MG63 (cell line): ENCODE measurements at regions not wholly inside any gene's neighbourhood (a gene's known extent, or its start where the extent isn't known, plus 50 kb on each side); places are given as distances from the start of the nearest gene placed in this dataset.
"Not testable (repeated sequence)": the region's sequence is repeated elsewhere in the genome, so short reads cannot be mapped to it uniquely, and the experiment has no call there.

Source experiments
- DNase-seq: peaks from one replicate; pipeline ENCODE4 v3.0.0-alpha.2; 2020
- H3K27me3 ChIP-seq: fragments of 250-450 bp; sonication (Bioruptor Pico); 2 replicates; pipeline ENCODE4 v1.5.1; 2020; ENCODE audit warnings: mild to moderate bottlenecking, moderate library complexity
- H3K36me3 ChIP-seq: fragments of 250-450 bp; sonication (Bioruptor Pico); 2 replicates; pipeline ENCODE4 v1.5.1; 2020; ENCODE audit warnings: mild to moderate bottlenecking, moderate library complexity
- H3K4me3 ChIP-seq: fragments of 250-450 bp; sonication (Bioruptor Pico); 2 replicates; pipeline ENCODE4 v1.5.1; 2020; ENCODE audit warnings: mild to moderate bottlenecking, moderate library complexity
- H3K9me3 ChIP-seq: fragments of 250-450 bp; sonication (Bioruptor Pico); 2 replicates; pipeline ENCODE4 v1.5.1; 2020; ENCODE audit warnings: mild to moderate bottlenecking, moderate library complexity

- H3K36me3 ChIP-seq = no peaks in the 10 kb centered on the region
- no peak for DNase-seq
- H3K27me3 ChIP-seq = no peaks in the 10 kb centered on the region
- no peak overlapping the region for H3K4me3 ChIP-seq
- no peaks in the 10 kb centered on the region for H3K9me3 ChIP-seq
Observed at GRCh38 chr12:84415946-84416345, 496.7 kb downstream of the SLC6A15 start.

GRCh38 chr12:84413656-84414055 lies 498.9 kb downstream of the SLC6A15 start:
- no peak for DNase-seq
- no peak overlapping the region for H3K4me3 ChIP-seq
- no peaks in the 10 kb centered on the region for H3K9me3 ChIP-seq
- H3K27me3 ChIP-seq = no peaks in the 10 kb centered on the region
- H3K36me3 ChIP-seq = no peaks in the 10 kb centered on the region

GRCh38 chr12:84412226-84412625 lies 500.4 kb downstream of the SLC6A15 start:
- Histone ChIP-seq H3K4me3 (no peak overlapping the region), H3K9me3 (no peaks in the 10 kb centered on the region), H3K27me3 (no peaks in the 10 kb centered on the region), H3K36me3 (no peaks in the 10 kb centered on the region)
- no peak for DNase-seq

- DNase-seq = no peak
- Histone ChIP-seq H3K9me3 (no peaks in the 10 kb centered on the region), H3K4me3 (no peak overlapping the region), H3K27me3 (no peaks in the 10 kb centered on the region), H3K36me3 (no peaks in the 10 kb centered on the region)
Observed at GRCh38 chr12:84411031-84411430, 501.6 kb downstream of the SLC6A15 start.

GRCh38 chr12:84408936-84409335 lies 503.7 kb downstream of the SLC6A15 start:
- DNase-seq = no peak
- Histone ChIP-seq H3K9me3 (no peaks in the 10 kb centered on the region), H3K27me3 (no peaks in the 10 kb centered on the region), H3K36me3 (no peaks in the 10 kb centered on the region), H3K4me3 (no peak overlapping the region)

GRCh38 chr12:84406720-84407119 lies 505.9 kb downstream of the SLC6A15 start:
- not testable (repeated sequence) for H3K4me3 ChIP-seq, DNase-seq, H3K36me3 ChIP-seq, H3K27me3 ChIP-seq, H3K9me3 ChIP-seq

GRCh38 chr12:84397846-84398245 lies 514.8 kb downstream of the SLC6A15 start:
- H3K27me3 ChIP-seq = no peaks in the 10 kb centered on the region
- no peak overlapping the region for H3K4me3 ChIP-seq
- no peaks in the 10 kb centered on the region for H3K9me3 ChIP-seq
- no peaks in the 10 kb centered on the region for H3K36me3 ChIP-seq
- DNase-seq = no peak

GRCh38 chr12:84397263-84397662 lies 515.3 kb downstream of the SLC6A15 start:
- Histone ChIP-seq H3K9me3 (no peaks in the 10 kb centered on the region), H3K27me3 (no peaks in the 10 kb centered on the region), H3K36me3 (no peaks in the 10 kb centered on the region), H3K4me3 (no peak overlapping the region)
- DNase-seq = no peak

GRCh38 chr12:84391176-84391575 lies 521.4 kb downstream of the SLC6A15 start:
- H3K9me3 ChIP-seq, H3K27me3 ChIP-seq, DNase-seq, H3K4me3 ChIP-seq, H3K36me3 ChIP-seq: not testable (repeated sequence)

GRCh38 chr12:84384384-84384783 lies 528.2 kb downstream of the SLC6A15 start:
- Histone ChIP-seq H3K9me3 (peaks cover 6% of the 10 kb centered on the region; the same call in 1 of the 2 replicates), H3K4me3 (no peak overlapping the region), H3K36me3 (no peaks in the 10 kb centered on the region), H3K27me3 (no peaks in the 10 kb centered on the region)
- DNase-seq = no peak

GRCh38 chr12:84382486-84382885 lies 530.1 kb downstream of the SLC6A15 start:
- not testable (repeated sequence) for H3K9me3 ChIP-seq, H3K4me3 ChIP-seq, H3K36me3 ChIP-seq, DNase-seq, H3K27me3 ChIP-seq

GRCh38 chr12:84376320-84376719 lies 536.3 kb downstream of the SLC6A15 start:
- DNase-seq = no peak
- no peaks in the 10 kb centered on the region for H3K27me3 ChIP-seq
- no peaks in the 10 kb centered on the region for H3K36me3 ChIP-seq
- no peaks in the 10 kb centered on the region for H3K9me3 ChIP-seq
- no peak overlapping the region for H3K4me3 ChIP-seq

- H3K36me3 ChIP-seq = no peaks in the 10 kb centered on the region
- H3K27me3 ChIP-seq = no peaks in the 10 kb centered on the region
- no peak overlapping the region for H3K4me3 ChIP-seq
- no peak for DNase-seq
- H3K9me3 ChIP-seq = no peaks in the 10 kb centered on the region
Observed at GRCh38 chr12:84375449-84376170, 537.0 kb downstream of the SLC6A15 start.

GRCh38 chr12:84362552-84362897 lies 550.1 kb downstream of the SLC6A15 start:
- Histone ChIP-seq H3K4me3 (no peak overlapping the region), H3K36me3 (no peaks in the 10 kb centered on the region), H3K9me3 (no peaks in the 10 kb centered on the region), H3K27me3 (no peaks in the 10 kb centered on the region)
- no peak for DNase-seq

GRCh38 chr12:84361651-84362551 lies 550.7 kb downstream of the SLC6A15 start:
- H3K36me3 ChIP-seq = no peaks in the 10 kb centered on the region
- DNase-seq = no peak
- H3K27me3 ChIP-seq = no peaks in the 10 kb centered on the region
- H3K4me3 ChIP-seq = no peak overlapping the region
- no peaks in the 10 kb centered on the region for H3K9me3 ChIP-seq

- DNase-seq = no peak
- no peaks in the 10 kb centered on the region for H3K36me3 ChIP-seq
- no peak overlapping the region for H3K4me3 ChIP-seq
- H3K9me3 ChIP-seq = no peaks in the 10 kb centered on the region
- no peaks in the 10 kb centered on the region for H3K27me3 ChIP-seq
Observed at GRCh38 chr12:84357314-84357713, 555.3 kb downstream of the SLC6A15 start.

- no peak for DNase-seq
- no peaks in the 10 kb centered on the region for H3K27me3 ChIP-seq
- no peak overlapping the region for H3K4me3 ChIP-seq
- no peaks in the 10 kb centered on the region for H3K36me3 ChIP-seq
- H3K9me3 ChIP-seq = no peaks in the 10 kb centered on the region
Observed at GRCh38 chr12:84356224-84356623, 556.4 kb downstream of the SLC6A15 start.

- H3K9me3 ChIP-seq = no peaks in the 10 kb centered on the region
- no peaks in the 10 kb centered on the region for H3K36me3 ChIP-seq
- H3K4me3 ChIP-seq = no peak overlapping the region
- no peaks in the 10 kb centered on the region; the same call in 1 of the 2 replicates for H3K27me3 ChIP-seq
- no peak for DNase-seq
Observed at GRCh38 chr12:84355561-84355960, 557.0 kb downstream of the SLC6A15 start.
